Pancreas (tissue), 10 donors: ENCODE measurements at regions not wholly inside any gene's neighbourhood (a gene's known extent, or its start where the extent isn't known, plus 50 kb on each side); places are given as distances from the start of the nearest gene placed in this dataset.
A peak's percentile ranks its signal among the peaks of the same experiment; 100 is the strongest.
"Not testable (repeated sequence)": the region's sequence is repeated elsewhere in the genome, so short reads cannot be mapped to it uniquely, and the experiment has no call there.

ENCODE experiments used
- ATAC-seq, 4 donors: fragments of 200-7000 bp; cut with Tn5 transposase; one replicate each; pipeline versions ENCODE4 v1.8.0 to v1.9.1; 2020; ENCODE audit warnings: mild to moderate bottlenecking in 4 of 4, moderate library complexity in 4 of 4
- DNase-seq, 6 donors: peaks; one replicate each; pipeline ENCODE4 v3.0.0-alpha.2; 2020
- FAIRE-seq: peaks from 2 replicates; lab custom pipeline; 2012; peaks lifted over from hg19 to GRCh38; lab: Jason Lieb, UNC
- H3K27ac ChIP-seq, 4 donors: fragments of 200-600 bp; sonication (generic); 1 replicate in 3 of 4; 2 replicates in 1 of 4; pipeline versions ENCODE4 v1.5.0 to v1.8.0; 2020
- H3K27me3 ChIP-seq, 4 donors: fragments of 200-600 bp; one replicate each; pipeline ENCODE4 v1.8.0; 2021
- H3K36me3 ChIP-seq, 3 donors: fragments of 200-600 bp; sonication (generic) in 1 of 3; one replicate each; pipeline versions ENCODE4 v1.5.0 to v1.8.0; 2020 to 2021
- H3K4me1 ChIP-seq, 3 donors: fragments of 200-600 bp; one replicate each; pipeline ENCODE4 v1.8.0; 2021
- H3K4me3 ChIP-seq, 4 donors: fragments of 200-600 bp; sonication (generic) in 2 of 4; one replicate each; pipeline versions ENCODE4 v1.5.0 to v1.8.0; 2020 to 2021
- H3K9me3 ChIP-seq, 4 donors: fragments of 200-600 bp; one replicate each; pipeline ENCODE4 v1.8.0; 2021
- WGBS, 2 donors: extraction: QIAGEN DNeasy Blood & Tissue Kit; methylation state at CpG; one replicate each; pipeline ENCODE4 v1.1.7; 2013; 5-methylcytosine and 5-hydroxymethylcytosine counted together
- intact Hi-C, 3 donors: fragments of 100-400 bp; cut with DNase I; formaldehyde crosslinking; loops; one replicate each; pipeline versions ENCODE4 v1.11.1 to v1.14.2; 2022
- TF ChIP-seq, protein P1 (sequence below), 4 donors: fragments of 200-600 bp; sonication (generic) in 3 of 4; IDR thresholded peaks; one replicate each; pipeline versions ENCODE4 v1.5.0 to v1.8.0; 2021; ENCODE audit warnings: antibody characterized with exemption in 4 of 4
- donor health status: healthy with polysubstance abuse.
- donor health status: DM: no; HTN: no; CAD: no; lungs with moderate emphysema.
- donor health status: DM: no; HTN: no; CAD: no.
- donor health status: control.
- donor health status: control.
- donor health status: Bipolar disorder and iron deficiency.
- donor health status: DM: yes; HTN: yes; CAD: no.
- donor health status: DM: no; HTN: no; CAD: no.
- donor health status: DM: no; HTN: no; CAD: no.
- donor health status: DM: yes; HTN: yes; CAD: no.

DNA sequence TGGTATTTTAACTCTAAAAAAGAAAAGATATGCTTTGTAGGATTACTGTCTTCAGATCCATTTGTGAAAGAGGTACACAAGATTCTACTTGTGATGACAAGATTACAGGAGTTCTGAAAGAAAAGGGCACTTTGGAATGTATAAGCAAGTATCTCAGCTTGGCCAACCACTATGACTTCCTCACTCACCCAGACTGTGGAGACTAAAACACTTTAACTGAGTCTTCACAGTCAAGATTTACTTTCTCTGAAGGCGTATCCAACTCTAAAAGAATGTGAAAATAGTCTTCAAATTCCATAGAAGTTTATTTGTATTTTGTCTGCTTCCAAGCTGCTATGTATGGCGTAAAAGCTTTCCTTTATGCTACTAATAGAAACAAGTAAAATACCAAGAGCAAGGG is 76.1 kb upstream of the SRRM3 start:
- Histone ChIP-seq H3K36me3 (no peaks in the 10 kb centered on the region), H3K4me3 (no peak overlapping the region), H3K27ac (no peak overlapping the region), H3K4me1 (no peaks in the 10 kb centered on the region), H3K9me3 (no peaks in the 10 kb centered on the region), H3K27me3 (no peaks in the 10 kb centered on the region)
- TF ChIP-seq, protein P1, sequence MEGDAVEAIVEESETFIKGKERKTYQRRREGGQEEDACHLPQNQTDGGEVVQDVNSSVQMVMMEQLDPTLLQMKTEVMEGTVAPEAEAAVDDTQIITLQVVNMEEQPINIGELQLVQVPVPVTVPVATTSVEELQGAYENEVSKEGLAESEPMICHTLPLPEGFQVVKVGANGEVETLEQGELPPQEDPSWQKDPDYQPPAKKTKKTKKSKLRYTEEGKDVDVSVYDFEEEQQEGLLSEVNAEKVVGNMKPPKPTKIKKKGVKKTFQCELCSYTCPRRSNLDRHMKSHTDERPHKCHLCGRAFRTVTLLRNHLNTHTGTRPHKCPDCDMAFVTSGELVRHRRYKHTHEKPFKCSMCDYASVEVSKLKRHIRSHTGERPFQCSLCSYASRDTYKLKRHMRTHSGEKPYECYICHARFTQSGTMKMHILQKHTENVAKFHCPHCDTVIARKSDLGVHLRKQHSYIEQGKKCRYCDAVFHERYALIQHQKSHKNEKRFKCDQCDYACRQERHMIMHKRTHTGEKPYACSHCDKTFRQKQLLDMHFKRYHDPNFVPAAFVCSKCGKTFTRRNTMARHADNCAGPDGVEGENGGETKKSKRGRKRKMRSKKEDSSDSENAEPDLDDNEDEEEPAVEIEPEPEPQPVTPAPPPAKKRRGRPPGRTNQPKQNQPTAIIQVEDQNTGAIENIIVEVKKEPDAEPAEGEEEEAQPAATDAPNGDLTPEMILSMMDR (IDR thresholded peaks at IDR 0.05): no peak
- DNase-seq: no peak
- 91 to 97% methylated on average over 2 of the region's 2 CpGs for WGBS, 2 donors
- ATAC-seq: no peak
- intact Hi-C loops: no loop called here
- no peak for FAIRE-seq

DNA sequence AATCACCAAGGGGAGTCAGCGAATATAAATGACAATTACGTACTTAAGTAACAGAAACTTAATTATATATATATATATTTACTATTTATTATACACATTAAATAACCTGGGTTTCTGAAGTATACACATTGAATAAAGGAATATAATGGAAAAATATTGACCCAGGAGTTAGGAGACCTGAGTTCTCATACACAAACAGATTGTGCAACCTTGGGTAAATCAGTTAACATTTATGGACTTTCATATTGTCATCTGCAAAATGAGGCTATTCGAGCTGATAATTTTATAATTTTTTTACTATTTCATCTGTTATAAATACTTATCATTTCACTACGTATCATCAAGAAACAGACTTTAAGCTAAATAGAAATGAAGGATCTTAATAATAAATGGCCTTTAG is 75.1 kb upstream of the SRRM3 start:
- Histone ChIP-seq H3K27ac (no peak overlapping the region), H3K36me3 (no peaks in the 10 kb centered on the region), H3K27me3 (no peaks in the 10 kb centered on the region), H3K4me1 (no peaks in the 10 kb centered on the region), H3K4me3 (no peak overlapping the region), H3K9me3 (no peaks in the 10 kb centered on the region)
- 67 to 69% methylated on average over 4 of the region's 4 CpGs for WGBS, 2 donors
- intact Hi-C loops: no loop called here
- no peak for FAIRE-seq
- no peak for DNase-seq
- TF ChIP-seq, protein P1 (IDR thresholded peaks at IDR 0.05): no peak
- ATAC-seq: no peak

DNA sequence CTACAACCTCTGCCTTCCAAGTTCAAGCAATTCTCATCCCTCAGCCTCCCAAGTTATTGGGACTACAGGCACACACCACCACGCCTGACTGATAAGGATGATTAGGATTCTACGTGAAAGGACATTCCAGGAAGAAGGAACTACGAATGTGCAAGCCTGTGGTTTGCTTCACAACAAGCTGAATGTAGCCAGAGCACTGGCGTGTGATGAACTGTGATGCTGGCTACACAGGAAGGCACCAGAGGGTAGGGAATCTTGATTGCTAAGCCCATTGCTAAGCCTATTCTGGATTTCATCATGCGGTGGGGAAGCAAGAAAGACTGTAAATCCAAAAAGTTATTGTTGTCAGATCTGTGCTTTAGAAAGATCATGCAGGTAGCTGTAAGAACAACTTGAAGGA is 72.3 kb upstream of the SRRM3 start:
- Histone ChIP-seq H3K4me1 (no peaks in the 10 kb centered on the region), H3K9me3 (no peaks in the 10 kb centered on the region), H3K36me3 (no peaks in the 10 kb centered on the region), H3K27me3 (no peaks in the 10 kb centered on the region), H3K27ac (no peak overlapping the region), H3K4me3 (no peak overlapping the region)
- intact Hi-C loops: no loop called here
- no peak for FAIRE-seq
- ATAC-seq: no peak
- 69 to 70% methylated on average over 5 of the region's 5 CpGs for WGBS, 2 donors
- TF ChIP-seq, protein P1 (IDR thresholded peaks at IDR 0.05): no peak
- no peak for DNase-seq

DNA sequence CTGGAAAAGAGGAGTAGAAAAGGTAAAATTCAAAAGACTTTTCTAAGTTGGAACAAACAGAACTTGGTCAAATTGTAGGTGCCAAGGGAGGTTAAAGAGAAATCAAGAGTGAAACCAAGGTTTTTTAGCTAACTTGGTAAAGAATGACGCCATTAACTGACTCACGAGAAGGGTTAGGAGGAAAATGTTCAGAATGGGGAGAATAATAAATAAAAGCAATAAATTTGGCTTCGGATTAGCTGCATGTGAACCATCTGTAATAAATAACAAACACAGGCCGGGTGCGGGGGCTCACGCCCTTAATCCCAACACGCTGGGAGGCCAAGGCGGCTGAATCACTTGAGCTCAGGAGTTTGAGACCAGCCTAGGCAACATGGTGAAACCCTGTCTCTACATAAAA is 71.9 kb upstream of the SRRM3 start:
- WGBS, 2 donors: 90 to 95% methylated on average over 8 of the region's 8 CpGs
- FAIRE-seq: no peak

DNA sequence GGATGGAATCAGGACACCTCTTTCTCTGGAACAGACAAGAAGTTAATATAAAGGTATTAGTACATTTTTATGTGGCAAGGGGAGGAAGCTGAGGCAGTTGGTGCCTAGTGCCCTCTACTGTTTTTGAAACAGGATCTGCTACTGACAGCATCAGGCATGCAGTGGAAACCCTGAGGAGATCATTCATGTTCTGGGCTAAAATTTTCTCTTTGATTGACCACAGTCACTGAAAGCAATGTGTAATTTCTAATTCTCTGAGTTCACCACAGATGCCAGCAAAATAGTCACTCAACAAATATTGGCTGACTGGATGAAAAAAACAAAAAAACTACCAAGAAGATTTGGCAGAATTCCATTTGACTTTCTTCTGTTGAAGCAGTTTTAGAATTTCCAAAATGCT is 71.0 kb upstream of the SRRM3 start:
- H3K9me3 ChIP-seq, FAIRE-seq, H3K36me3 ChIP-seq, H3K27me3 ChIP-seq, H3K27ac ChIP-seq, intact Hi-C loops, H3K4me3 ChIP-seq, H3K4me1 ChIP-seq: not testable (repeated sequence)
- peak in 3 of 4 donors; percentile 81 to 89 (median 83) for ATAC-seq
- TF ChIP-seq, protein P1 (IDR thresholded peaks at IDR 0.05): peak in 2 of 4 donors; percentile 12 to 18
- peak in 1 of 6 donors; percentile 25 for DNase-seq

More for the DNA sequence above, 71.9 kb upstream of the SRRM3 start:
- Histone ChIP-seq H3K4me3 (no peak overlapping the region), H3K9me3 (no peaks in the 10 kb centered on the region), H3K27ac (no peak overlapping the region), H3K36me3 (no peaks in the 10 kb centered on the region), H3K4me1 (no peaks in the 10 kb centered on the region), H3K27me3 (no peaks in the 10 kb centered on the region)
- TF ChIP-seq, protein P1 (IDR thresholded peaks at IDR 0.05): no peak
- DNase-seq (no peak), ATAC-seq (no peak)
- intact Hi-C loops: no loop called here

DNA sequence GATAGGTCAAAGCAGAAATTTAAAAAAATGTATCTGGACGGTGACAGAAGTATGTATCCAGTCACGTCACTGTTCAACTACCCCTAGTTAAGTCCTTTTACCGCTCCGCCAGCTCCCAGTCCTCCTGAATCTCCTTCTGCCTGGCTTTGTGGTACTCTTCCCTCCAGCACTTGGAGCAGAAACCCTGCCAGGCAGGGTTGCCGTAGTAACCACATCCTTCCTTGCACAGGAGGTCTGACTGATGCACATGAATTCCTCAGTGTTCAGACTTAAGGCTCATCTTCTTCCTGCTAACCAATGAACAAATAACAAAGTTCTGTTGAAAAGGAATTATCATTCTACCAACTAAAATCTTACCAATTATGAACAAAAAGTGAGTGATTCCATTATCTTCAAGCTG is 69.8 kb upstream of the SRRM3 start:
- FAIRE-seq, ATAC-seq, H3K27me3 ChIP-seq, H3K27ac ChIP-seq, H3K36me3 ChIP-seq, H3K4me3 ChIP-seq, H3K4me1 ChIP-seq, DNase-seq, intact Hi-C loops, H3K9me3 ChIP-seq: not testable (repeated sequence)
- WGBS, 2 donors: 70 to 81% methylated on average over 5 of the region's 5 CpGs
